K562 (cell line): ENCODE measurements at regions not wholly inside any gene's neighbourhood (a gene's known extent, or its start where the extent isn't known, plus 50 kb on each side); places are given as distances from the start of the nearest gene placed in this dataset.

Experiments
- ATAC-seq: fragments of 200-7000 bp; cut with Tn5 transposase; 3 replicates; pipeline ENCODE4 v1.9.1; 2020; ENCODE audit warnings: moderate library complexity
- BruUV-seq: library from RNA; stranded (reverse); fragments of 400-500 nt; replicated peaks from 2 replicates; lab custom pipeline; 2021; lab: Mats Ljungman, UMichigan
- CTCF ChIA-PET: fragments of 300-600 bp; formaldehyde crosslinking; extraction: SDS; loops from one replicate; lab custom pipeline; 2021; ENCODE audit warnings: low intra/inter-chr PET ratio; lab: Yijun Ruan, JAX
- POLR2A ChIA-PET: fragments of 300-600, 350-650 bp; sonication (Branson Sonifier 250); formaldehyde crosslinking; extraction: SDS; loops from one replicate; lab custom pipeline; 2021; ENCODE audit warnings: antibody characterized with exemption, inconsistent platforms; lab: Yijun Ruan, JAX
- DNase-seq, 4 experiments: peaks; one replicate each; pipeline versions ENCODE4 v3.0.0 to v3.0.0-alpha.2; 2011 to 2018; ENCODE audit warnings: low spot score in 3 of 4, mixed read lengths in 3 of 4; ENCODE audit errors: extremely low read depth in 1 of 4
- FAIRE-seq: peaks from 2 replicates; lab custom pipeline; 2011; peaks lifted over from hg19 to GRCh38; lab: Jason Lieb, UNC
- H2AFZ ChIP-seq: 2 replicates; pipeline ENCODE4 v1.6.0; 2011; ENCODE audit warnings: low read depth, low read length, control low read depth, inconsistent platforms
- H3K27ac ChIP-seq: fragments of 200-600 bp; 3 replicates; pipeline ENCODE4 v1.8.0; 2011; ENCODE audit warnings: low read depth, mild to moderate bottlenecking, control low read depth, inconsistent platforms, low read length, moderate library complexity, mixed read lengths; ENCODE audit errors: extremely low read depth
- H3K27me3 ChIP-seq, 2 experiments: fragments of 300-600 bp in 1 of 2; 2 replicates in 1 of 2; 3 replicates in 1 of 2; pipeline versions ENCODE4 v1.6.0 to v1.8.0; 2011; ENCODE audit warnings: inconsistent platforms in 2 of 2, low read length in 2 of 2, mild to moderate bottlenecking in 1 of 2, mixed read lengths in 1 of 2, moderate library complexity in 1 of 2; ENCODE audit not compliant: control insufficient read depth in 2 of 2, insufficient read depth in 2 of 2
- H3K36me3 ChIP-seq: fragments of 300-600 bp; 3 replicates; pipeline ENCODE4 v1.8.0; 2011; ENCODE audit warnings: mild to moderate bottlenecking, low read length, inconsistent platforms; ENCODE audit not compliant: control insufficient read depth, insufficient read depth
- H3K4me1 ChIP-seq, 2 experiments: fragments of 200-600 bp in 1 of 2; replicated peaks in 1 of 2; 2 replicates in 1 of 2; 3 replicates in 1 of 2; pipeline versions ENCODE4 v1.5.1 to v1.8.0; 2011; ENCODE audit warnings: inconsistent platforms in 2 of 2, low read length in 2 of 2, mild to moderate bottlenecking in 1 of 2, mixed read lengths in 1 of 2, moderate library complexity in 1 of 2; ENCODE audit not compliant: control insufficient read depth in 2 of 2, insufficient read depth in 2 of 2
- H3K4me2 ChIP-seq: 2 replicates; pipeline ENCODE4 v1.6.1; 2011; ENCODE audit warnings: low read length, control low read depth, inconsistent platforms, mixed read lengths; ENCODE audit not compliant: insufficient read depth
- H3K4me3 ChIP-seq: fragments of 200-600 bp; sonication (generic), shearing (Covaris generic); 2 replicates; pipeline ENCODE4 v1.5.1; 2016; ENCODE audit warnings: control low read depth, inconsistent platforms
- H3K79me2 ChIP-seq: fragments of 200-600 bp; 3 replicates; pipeline ENCODE4 v1.8.0; 2011; ENCODE audit warnings: low read length, inconsistent platforms; ENCODE audit not compliant: control insufficient read depth, insufficient read depth
- H3K9ac ChIP-seq, 2 experiments: 2 replicates each; pipeline versions ENCODE4 v1.6.0 to v1.6.1; 2011; ENCODE audit warnings: low read depth in 2 of 2, low read length in 2 of 2, control low read depth in 1 of 2, inconsistent platforms in 1 of 2, mild to moderate bottlenecking in 1 of 2, mixed read lengths in 1 of 2; ENCODE audit not compliant: insufficient read depth in 1 of 2
- H3K9me1 ChIP-seq: one replicate; pipeline ENCODE4 v1.6.0; 2011; ENCODE audit warnings: inconsistent platforms, mild to moderate bottlenecking, low read length, moderate library complexity; ENCODE audit not compliant: control insufficient read depth, insufficient read depth
- H3K9me3 ChIP-seq: replicated peaks from 2 replicates; pipeline ENCODE4 v1.5.1; 2011; ENCODE audit warnings: low read depth, low read length, inconsistent platforms; ENCODE audit not compliant: control insufficient read depth, insufficient read depth
- H4K20me1 ChIP-seq: replicated peaks from 2 replicates; pipeline ENCODE4 v1.6.1; 2011; ENCODE audit warnings: low read length, inconsistent platforms, mixed read lengths; ENCODE audit not compliant: control insufficient read depth, insufficient read depth
- BRF1 ChIP-seq: IDR thresholded peaks from 3 replicates; pipeline ENCODE4 v1.6.1; 2011; ENCODE audit warnings: borderline replicate concordance, mild to moderate bottlenecking; ENCODE audit not compliant: insufficient read length; ENCODE audit errors: extremely low read depth
- DPF2 ChIP-seq: fragments of 450-650 bp; IDR thresholded peaks from 2 replicates; pipeline ENCODE4 v1.6.1; 2016
- GTF2E2 ChIP-seq: fragments of 200-800 bp; sonication (Bioruptor generic); IDR thresholded peaks from 2 replicates; pipeline ENCODE4 v1.6.1; 2016; ENCODE audit warnings: missing genetic modification characterization, missing compliant biosample characterization
- HMG20A ChIP-seq: fragments of 450-650 bp; formaldehyde crosslinking; conservative IDR thresholded peaks from 2 replicates; pipeline ENCODE4 v1.4.0; 2020; ENCODE audit warnings: mild to moderate bottlenecking, mixed read lengths
- MAZ ChIP-seq, 2 experiments: fragments of 450-650 bp in 1 of 2; sonication (generic) in 1 of 2; formaldehyde crosslinking; IDR thresholded peaks in 1 of 2; conservative IDR thresholded peaks in 1 of 2; 2 replicates each; pipeline versions ENCODE4 v1.4.0 to v1.5.0; 2020; ENCODE audit warnings: mild to moderate bottlenecking in 1 of 2, missing genetic modification reagents in 1 of 2
- NFIX ChIP-seq: fragments of 250-450 bp; sonication (Bioruptor Pico); IDR thresholded peaks from 2 replicates; pipeline ENCODE4 v1.4.0; 2020; ENCODE audit warnings: low read depth, mild to moderate bottlenecking, moderate library complexity
- NFYB ChIP-seq: IDR thresholded peaks from 2 replicates; pipeline ENCODE4 v1.6.1; 2011; ENCODE audit warnings: mild to moderate bottlenecking, moderate library complexity; ENCODE audit not compliant: insufficient read length; ENCODE audit errors: extremely low read depth
- PML ChIP-seq: IDR thresholded peaks from 2 replicates; pipeline ENCODE4 v1.6.1; 2012; ENCODE audit warnings: low read length, inconsistent platforms
- PRMT5 ChIP-seq: sonication (generic); formaldehyde crosslinking; IDR thresholded peaks from 2 replicates; pipeline ENCODE4 v1.5.0; 2020; ENCODE audit warnings: missing genetic modification reagents
- ZBTB7A ChIP-seq: IDR thresholded peaks from 2 replicates; pipeline ENCODE4 v1.6.1; 2011; ENCODE audit warnings: low read depth, mild to moderate bottlenecking, low read length, moderate library complexity, borderline replicate concordance; ENCODE audit not compliant: control insufficient read depth
- ZFP30 ChIP-seq: fragments of 250-450 bp; sonication (Bioruptor Pico); IDR thresholded peaks from 2 replicates; pipeline ENCODE4 v1.8.0; 2022; ENCODE audit warnings: moderate library complexity, mild to moderate bottlenecking, inconsistent platforms, borderline replicate concordance
- ZFP36 ChIP-seq: fragments of 150-350 bp; IDR thresholded peaks from 2 replicates; pipeline ENCODE4 v1.6.1; 2018; ENCODE audit warnings: low read length, low read depth; ENCODE audit not compliant: partially characterized antibody
- ZNF354B ChIP-seq: fragments of 250-450 bp; sonication (Bioruptor Pico); IDR thresholded peaks from 2 replicates; pipeline ENCODE4 v1.4.0; 2020
- ZNF707 ChIP-seq: fragments of 250-450 bp; sonication (Bioruptor Pico); conservative IDR thresholded peaks from 2 replicates; pipeline ENCODE4 v1.8.0; 2022; ENCODE audit warnings: inconsistent platforms, mild to moderate bottlenecking, moderate library complexity
- WGBS: fragments of 100-300 bp; shearing (Covaris generic); methylation state at CpG from one replicate; pipeline ENCODE4 v1.1.6; 2016; ENCODE audit warnings: low coverage, mixed read lengths; ENCODE audit not compliant: insufficient coverage; ENCODE audit errors: missing lambda C conversion rate; 5-methylcytosine and 5-hydroxymethylcytosine counted together
- in situ Hi-C: fragments of 300-500 bp; cut with MboI; formaldehyde crosslinking; loops from 4 replicates; pipeline ENCODE4 v1.15.0; 2018; ENCODE audit warnings: inconsistent platforms, mixed read lengths
- intact Hi-C: fragments of 100-400 bp; cut with micrococcal nuclease; formaldehyde crosslinking; loops from 2 replicates; pipeline ENCODE4 v1.14.2; 2022
- TF ChIP-seq, protein P1 (sequence below): sonication (generic); formaldehyde crosslinking; IDR thresholded peaks from 2 replicates; pipeline ENCODE4 v1.8.0; 2023; ENCODE audit warnings: missing genetic modification reagents, mild to moderate bottlenecking, borderline replicate concordance

DNA sequence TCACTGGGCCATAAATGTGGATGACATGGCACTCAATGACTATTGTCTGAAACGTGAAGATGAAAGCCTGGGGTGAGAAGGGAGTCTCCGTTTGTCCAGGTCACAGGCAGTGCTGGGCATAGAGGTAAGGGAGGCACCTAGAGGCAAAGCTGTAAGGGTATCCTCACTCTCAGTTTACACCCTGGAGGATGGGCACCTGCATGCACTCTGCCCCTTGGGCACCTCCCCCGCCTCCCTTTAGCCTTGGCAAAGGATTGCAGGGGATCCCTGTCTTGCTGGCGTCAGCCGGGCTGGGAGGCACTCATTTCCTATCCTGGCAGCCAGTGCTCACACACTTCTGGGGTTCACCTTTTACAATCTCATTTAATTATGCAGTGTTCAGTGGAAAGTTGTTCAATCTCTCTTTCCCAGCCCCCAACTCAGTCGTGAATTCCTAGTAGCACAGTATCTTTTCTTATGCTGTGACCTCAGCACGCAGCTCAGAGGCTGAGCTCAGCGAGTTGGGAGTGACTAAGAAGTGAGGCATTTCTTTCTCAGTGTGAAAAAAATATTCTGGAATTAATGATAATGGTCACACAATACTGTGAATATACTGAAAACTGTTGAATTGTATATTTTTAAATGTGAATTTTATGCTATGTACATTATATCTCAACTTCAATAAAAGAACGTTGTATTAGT lies 866.6 kb downstream of the BRD1 start (continued):
- TF ChIP-seq, protein P1, sequence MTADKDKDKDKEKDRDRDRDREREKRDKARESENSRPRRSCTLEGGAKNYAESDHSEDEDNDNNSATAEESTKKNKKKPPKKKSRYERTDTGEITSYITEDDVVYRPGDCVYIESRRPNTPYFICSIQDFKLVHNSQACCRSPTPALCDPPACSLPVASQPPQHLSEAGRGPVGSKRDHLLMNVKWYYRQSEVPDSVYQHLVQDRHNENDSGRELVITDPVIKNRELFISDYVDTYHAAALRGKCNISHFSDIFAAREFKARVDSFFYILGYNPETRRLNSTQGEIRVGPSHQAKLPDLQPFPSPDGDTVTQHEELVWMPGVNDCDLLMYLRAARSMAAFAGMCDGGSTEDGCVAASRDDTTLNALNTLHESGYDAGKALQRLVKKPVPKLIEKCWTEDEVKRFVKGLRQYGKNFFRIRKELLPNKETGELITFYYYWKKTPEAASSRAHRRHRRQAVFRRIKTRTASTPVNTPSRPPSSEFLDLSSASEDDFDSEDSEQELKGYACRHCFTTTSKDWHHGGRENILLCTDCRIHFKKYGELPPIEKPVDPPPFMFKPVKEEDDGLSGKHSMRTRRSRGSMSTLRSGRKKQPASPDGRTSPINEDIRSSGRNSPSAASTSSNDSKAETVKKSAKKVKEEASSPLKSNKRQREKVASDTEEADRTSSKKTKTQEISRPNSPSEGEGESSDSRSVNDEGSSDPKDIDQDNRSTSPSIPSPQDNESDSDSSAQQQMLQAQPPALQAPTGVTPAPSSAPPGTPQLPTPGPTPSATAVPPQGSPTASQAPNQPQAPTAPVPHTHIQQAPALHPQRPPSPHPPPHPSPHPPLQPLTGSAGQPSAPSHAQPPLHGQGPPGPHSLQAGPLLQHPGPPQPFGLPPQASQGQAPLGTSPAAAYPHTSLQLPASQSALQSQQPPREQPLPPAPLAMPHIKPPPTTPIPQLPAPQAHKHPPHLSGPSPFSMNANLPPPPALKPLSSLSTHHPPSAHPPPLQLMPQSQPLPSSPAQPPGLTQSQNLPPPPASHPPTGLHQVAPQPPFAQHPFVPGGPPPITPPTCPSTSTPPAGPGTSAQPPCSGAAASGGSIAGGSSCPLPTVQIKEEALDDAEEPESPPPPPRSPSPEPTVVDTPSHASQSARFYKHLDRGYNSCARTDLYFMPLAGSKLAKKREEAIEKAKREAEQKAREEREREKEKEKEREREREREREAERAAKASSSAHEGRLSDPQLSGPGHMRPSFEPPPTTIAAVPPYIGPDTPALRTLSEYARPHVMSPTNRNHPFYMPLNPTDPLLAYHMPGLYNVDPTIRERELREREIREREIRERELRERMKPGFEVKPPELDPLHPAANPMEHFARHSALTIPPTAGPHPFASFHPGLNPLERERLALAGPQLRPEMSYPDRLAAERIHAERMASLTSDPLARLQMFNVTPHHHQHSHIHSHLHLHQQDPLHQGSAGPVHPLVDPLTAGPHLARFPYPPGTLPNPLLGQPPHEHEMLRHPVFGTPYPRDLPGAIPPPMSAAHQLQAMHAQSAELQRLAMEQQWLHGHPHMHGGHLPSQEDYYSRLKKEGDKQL = no peak

DNA sequence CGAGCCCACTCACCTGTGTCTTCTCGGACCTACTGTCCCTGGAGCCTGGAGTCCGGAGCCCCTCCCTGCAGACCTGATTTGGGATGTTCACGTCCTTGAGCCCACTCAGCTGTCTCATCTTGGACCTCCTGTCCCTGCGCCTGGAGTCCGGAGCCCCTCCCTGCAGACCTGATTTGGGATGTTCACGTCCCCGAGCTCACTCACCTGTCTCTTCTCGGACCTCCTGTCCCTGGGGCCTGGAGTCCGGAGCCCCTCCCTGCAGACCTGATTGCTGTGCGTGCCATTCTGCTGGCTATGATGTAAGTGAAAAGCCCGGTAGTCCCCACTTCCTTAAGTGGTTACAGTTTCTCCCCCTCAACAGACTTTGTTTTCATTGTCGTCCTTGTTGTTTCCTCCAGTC lies 867.1 kb downstream of the BRD1 start:
- WGBS = 0% methylated on average over 10 of the region's 13 CpGs
- no peak overlapping the region for H3K9ac ChIP-seq
- H3K9me1 ChIP-seq = no peaks in the 10 kb centered on the region
- ChIA-PET POLR2A (no interaction called here), CTCF (no interaction called here)
- no peaks in the 10 kb centered on the region; a peak in 1 of 5 replicates for H3K27me3 ChIP-seq
- H3K27ac ChIP-seq = no peak overlapping the region
- BruUV-seq = no TSS peak
- intact Hi-C loops (no loop called here), in situ Hi-C loops (no loop called here)
- no peaks in the 10 kb centered on the region for H3K4me1 ChIP-seq
- H4K20me1 ChIP-seq = no peaks in the 10 kb centered on the region
- no peak for ATAC-seq
- H3K79me2 ChIP-seq = no peaks in the 10 kb centered on the region
- no peaks in the 10 kb centered on the region for H3K36me3 ChIP-seq
- no peak for DNase-seq
- no peak overlapping the region for H3K4me2 ChIP-seq
- H3K9me3 ChIP-seq = no peaks in the 10 kb centered on the region
- H3K4me3 ChIP-seq = no peak overlapping the region
- no peak overlapping the region for H2AFZ ChIP-seq
- FAIRE-seq = no peak
- TF ChIP-seq NFIX = no peak
- no peak for TF ChIP-seq PRMT5 (CRISPR knock-in tag)
- no peak for TF ChIP-seq ZNF354B (CRISPR knock-in tag)
- TF ChIP-seq MAZ (CRISPR knock-in tag; conservative IDR thresholded peaks at IDR 0.05 in 1 of 2, IDR thresholded peaks at IDR 0.05 in 1 of 2) = no peak
- TF ChIP-seq PML = no peak
- no peak for TF ChIP-seq NFYB
- TF ChIP-seq ZBTB7A = no peak
- no peak for TF ChIP-seq ZNF707 (CRISPR knock-in tag)
- no peak for TF ChIP-seq GTF2E2
- no peak for TF ChIP-seq HMG20A (CRISPR knock-in tag)
- no peak for TF ChIP-seq BRF1
- no peak for TF ChIP-seq DPF2
- TF ChIP-seq ZFP36 = no peak
- TF ChIP-seq ZFP30 = no peak
